ENCODE measurements at regions not wholly inside any gene's neighbourhood (a gene's known extent, or its start where the extent isn't known, plus 50 kb on each side); places are given as distances from the start of the nearest gene placed in this dataset.
A peak's percentile ranks its signal among the peaks of the same experiment; 100 is the strongest.
"Not testable (repeated sequence)": the region's sequence is repeated elsewhere in the genome, so short reads cannot be mapped to it uniquely, and the experiment has no call there.

DNA sequence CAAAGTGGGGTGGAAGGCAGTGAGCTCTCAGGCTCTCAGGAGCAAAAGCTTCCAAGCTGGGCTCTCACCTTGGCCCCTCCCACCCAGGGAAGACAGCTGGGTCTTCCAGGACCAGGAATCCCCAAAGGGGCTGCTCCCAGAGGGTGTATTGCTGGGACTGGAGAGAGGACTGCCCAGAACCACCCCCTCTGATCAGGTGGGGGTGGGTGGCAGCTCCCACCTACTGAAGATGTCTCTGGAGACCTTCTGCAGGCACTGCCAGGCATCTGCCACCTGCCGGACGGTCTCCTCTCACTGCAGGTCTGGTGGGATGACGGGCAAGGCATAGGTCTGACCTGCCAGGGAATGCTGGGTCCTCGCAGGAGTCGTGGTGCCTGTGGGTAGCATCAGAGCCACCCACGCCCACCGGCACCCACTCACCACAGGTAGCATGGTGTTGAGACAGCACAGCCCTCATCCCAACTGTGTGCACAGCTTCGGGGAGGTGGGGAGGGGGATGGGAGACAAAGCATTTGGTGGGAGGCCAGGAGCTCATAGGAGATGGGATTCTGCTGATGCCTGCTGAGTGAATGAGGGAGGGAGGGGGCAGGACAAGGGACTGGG lies 103.2 kb downstream of the SINHCAF start:
- no peaks in the 10 kb centered on the region for H3K27me3 ChIP-seq (ENCODE audit: insufficient read depth, low read length)
- Mint-ChIP-seq H3K27ac (no peak overlapping the region), H3K9me3 (no peaks in the 10 kb centered on the region), H3K4me1 (no peaks in the 10 kb centered on the region), H3K4me3 (no peak overlapping the region), H3K27me3 (peaks cover 3 to 16% of the 10 kb centered on the region in 2 donors), H3K36me3 (no peaks in the 10 kb centered on the region)
- no peaks in the 10 kb centered on the region for H3K4me1 ChIP-seq (ENCODE audit: insufficient read depth, low read length)
- ChIA-PET CTCF (ENCODE audit: partially characterized antibody) (no interaction called here), POLR2A (ENCODE audit: partially characterized antibody) (no interaction called here)
- no peak overlapping the region for H3K27ac ChIP-seq (ENCODE audit: low read depth, low read length)
- DNase-seq, result peak in 1 of 5 donors; percentile 29
- no peaks in the 10 kb centered on the region for H3K9me3 ChIP-seq (ENCODE audit: control insufficient read depth in 1 of 2, low read length in 2 of 2)
- intact Hi-C loops (cut with micrococcal nuclease), result no loop called here
- H3K36me3 ChIP-seq (ENCODE audit: insufficient read depth, low read length), result no peaks in the 10 kb centered on the region
- H3K4me3 ChIP-seq (ENCODE audit: low read length in 2 of 2), result no peak overlapping the region

GRCh38 chr12:31223640-31224039 lies 102.3 kb downstream of the SINHCAF start:
- H3K27ac Mint-ChIP-seq; H3K4me1 Mint-ChIP-seq; H3K36me3 ChIP-seq (ENCODE audit: insufficient read depth, low read length); H3K27ac ChIP-seq (ENCODE audit: low read depth, low read length); H3K4me3 Mint-ChIP-seq; H3K9me3 ChIP-seq (ENCODE audit: control insufficient read depth in 1 of 2, low read length in 2 of 2); DNase-seq; H3K4me3 ChIP-seq (ENCODE audit: low read length in 2 of 2); CTCF ChIA-PET (ENCODE audit: partially characterized antibody); H3K27me3 ChIP-seq (ENCODE audit: insufficient read depth, low read length); H3K4me1 ChIP-seq (ENCODE audit: insufficient read depth, low read length); POLR2A ChIA-PET (ENCODE audit: partially characterized antibody); H3K9me3 Mint-ChIP-seq; intact Hi-C loops (cut with micrococcal nuclease); H3K36me3 Mint-ChIP-seq: not testable (repeated sequence)
- H3K27me3 Mint-ChIP-seq, result peaks cover 3 to 16% of the 10 kb centered on the region in 2 donors

DNA sequence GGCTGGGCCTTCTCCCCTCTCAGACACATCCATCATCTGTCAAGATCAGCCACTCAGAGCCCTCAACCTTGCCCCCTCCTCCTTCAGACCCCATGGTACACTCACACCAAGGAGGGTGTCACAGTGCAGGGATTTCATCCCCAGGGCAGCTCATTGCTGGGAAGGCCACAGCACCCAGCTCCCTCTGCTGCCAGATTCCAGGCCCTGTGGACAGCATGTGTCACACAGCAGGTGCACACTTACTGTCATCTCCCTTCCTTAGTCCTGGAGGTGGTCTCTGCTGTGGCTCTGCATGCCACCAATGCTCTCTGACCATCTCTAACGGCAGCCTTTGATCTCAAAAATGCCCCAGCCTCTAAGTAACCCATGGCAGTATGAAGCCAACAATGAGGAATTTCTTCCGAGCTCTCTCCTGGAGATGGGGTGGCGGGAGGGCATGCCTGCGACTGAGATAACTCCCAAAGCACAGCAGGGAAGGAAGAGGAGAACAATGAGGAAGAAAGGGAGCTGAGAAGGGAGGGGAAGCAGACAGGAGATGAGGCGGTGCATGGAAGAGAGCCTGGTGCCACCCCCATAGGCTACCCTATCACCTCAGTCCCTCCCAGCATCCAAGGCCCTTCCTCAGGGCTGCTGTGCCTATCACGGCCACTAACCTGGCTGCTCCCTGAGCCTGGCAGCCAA lies 101.0 kb downstream of the SINHCAF start:
- Histone ChIP-seq H3K27ac (ENCODE audit: low read depth, low read length) (no peak overlapping the region), H3K36me3 (ENCODE audit: insufficient read depth, low read length) (no peaks in the 10 kb centered on the region), H3K4me3 (ENCODE audit: low read length in 2 of 2) (no peak overlapping the region), H3K27me3 (ENCODE audit: insufficient read depth, low read length) (no peaks in the 10 kb centered on the region), H3K9me3 (ENCODE audit: control insufficient read depth in 1 of 2, low read length in 2 of 2) (no peaks in the 10 kb centered on the region), H3K4me1 (ENCODE audit: insufficient read depth, low read length) (no peaks in the 10 kb centered on the region)
- ChIA-PET POLR2A (ENCODE audit: partially characterized antibody) (no interaction called here), CTCF (ENCODE audit: partially characterized antibody) (no interaction called here)
- Mint-ChIP-seq H3K27ac (peak overlapping the region in 1 of 7 donors; percentile 25), H3K27me3 (peaks cover 0 to 10% of the 10 kb centered on the region in 2 donors), H3K9me3 (no peaks in the 10 kb centered on the region), H3K4me3 (no peak overlapping the region), H3K36me3 (no peaks in the 10 kb centered on the region), H3K4me1 (no peaks in the 10 kb centered on the region)
- DNase-seq, result no peak
- intact Hi-C loops (cut with micrococcal nuclease), result no loop called here

- Histone ChIP-seq H3K9me3 (ENCODE audit: control insufficient read depth in 1 of 2, low read length in 2 of 2) (no peaks in the 10 kb centered on the region), H3K4me3 (ENCODE audit: low read length in 2 of 2) (no peak overlapping the region), H3K27me3 (ENCODE audit: insufficient read depth, low read length) (no peaks in the 10 kb centered on the region), H3K4me1 (ENCODE audit: insufficient read depth, low read length) (no peaks in the 10 kb centered on the region), H3K27ac (ENCODE audit: low read depth, low read length) (no peak overlapping the region), H3K36me3 (ENCODE audit: insufficient read depth, low read length) (no peaks in the 10 kb centered on the region)
- ChIA-PET CTCF (ENCODE audit: partially characterized antibody) (interaction anchor here (6.7 kb wide), 1 partner anchor 14 kb away, joined by 32 read pairs; no protein-coding TSS in a partner anchor), POLR2A (ENCODE audit: partially characterized antibody) (no interaction called here)
- intact Hi-C loops (cut with micrococcal nuclease), result no loop called here
- no peak overlapping the region for H3K27ac Mint-ChIP-seq
- H3K4me3 Mint-ChIP-seq, result no peak overlapping the region
- H3K4me1 Mint-ChIP-seq, result no peaks in the 10 kb centered on the region
- DNase-seq, result no peak
- peaks cover 0 to 6% of the 10 kb centered on the region in 2 donors for H3K27me3 Mint-ChIP-seq
- H3K36me3 Mint-ChIP-seq, result no peaks in the 10 kb centered on the region
- peaks cover 0 to under 1% (median 0%) of the 10 kb centered on the region in 8 donors for H3K9me3 Mint-ChIP-seq
Observed at GRCh38 chr12:31225656-31226535, 100.1 kb downstream of the SINHCAF start.

DNA sequence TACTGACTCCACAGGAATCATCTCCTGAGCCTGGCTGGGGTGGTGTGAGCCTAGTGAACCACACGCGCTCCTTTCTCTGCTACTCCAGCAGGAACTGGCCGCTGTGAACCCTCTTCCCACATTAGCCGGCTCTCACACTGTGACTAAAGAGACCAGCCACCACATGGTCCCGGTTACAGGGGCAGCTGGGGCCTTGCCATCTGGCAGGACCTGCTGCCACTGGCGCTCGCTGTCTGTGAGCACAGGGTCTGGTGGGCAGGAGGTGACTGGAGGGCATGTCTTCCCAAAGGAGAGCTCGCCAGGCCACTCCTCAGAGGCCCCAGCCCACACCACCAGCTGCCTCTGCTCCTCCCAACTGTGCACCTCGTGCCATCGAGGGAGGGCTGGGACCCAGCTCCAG lies 99.3 kb downstream of the SINHCAF start:
- Histone ChIP-seq H3K36me3 (ENCODE audit: insufficient read depth, low read length) (no peaks in the 10 kb centered on the region), H3K9me3 (ENCODE audit: control insufficient read depth in 1 of 2, low read length in 2 of 2) (no peaks in the 10 kb centered on the region), H3K27ac (ENCODE audit: low read depth, low read length) (no peak overlapping the region), H3K4me3 (ENCODE audit: low read length in 2 of 2) (no peak overlapping the region), H3K27me3 (ENCODE audit: insufficient read depth, low read length) (no peaks in the 10 kb centered on the region), H3K4me1 (ENCODE audit: insufficient read depth, low read length) (no peaks in the 10 kb centered on the region)
- ChIA-PET CTCF (ENCODE audit: partially characterized antibody) (interaction anchor here (6.7 kb wide), 1 partner anchor 13 kb away, joined by 32 read pairs; no protein-coding TSS in a partner anchor), POLR2A (ENCODE audit: partially characterized antibody) (no interaction called here)
- H3K36me3 Mint-ChIP-seq, result no peaks in the 10 kb centered on the region
- DNase-seq, result no peak
- no peak overlapping the region for H3K4me3 Mint-ChIP-seq
- intact Hi-C loops (cut with micrococcal nuclease), result no loop called here
- H3K9me3 Mint-ChIP-seq, result peaks cover 0 to 4% (median 2%) of the 10 kb centered on the region in 8 donors
- no peaks in the 10 kb centered on the region for H3K4me1 Mint-ChIP-seq
- H3K27me3 Mint-ChIP-seq, result peaks cover 0 to 10% of the 10 kb centered on the region in 2 donors
- H3K27ac Mint-ChIP-seq, result no peak overlapping the region

DNA sequence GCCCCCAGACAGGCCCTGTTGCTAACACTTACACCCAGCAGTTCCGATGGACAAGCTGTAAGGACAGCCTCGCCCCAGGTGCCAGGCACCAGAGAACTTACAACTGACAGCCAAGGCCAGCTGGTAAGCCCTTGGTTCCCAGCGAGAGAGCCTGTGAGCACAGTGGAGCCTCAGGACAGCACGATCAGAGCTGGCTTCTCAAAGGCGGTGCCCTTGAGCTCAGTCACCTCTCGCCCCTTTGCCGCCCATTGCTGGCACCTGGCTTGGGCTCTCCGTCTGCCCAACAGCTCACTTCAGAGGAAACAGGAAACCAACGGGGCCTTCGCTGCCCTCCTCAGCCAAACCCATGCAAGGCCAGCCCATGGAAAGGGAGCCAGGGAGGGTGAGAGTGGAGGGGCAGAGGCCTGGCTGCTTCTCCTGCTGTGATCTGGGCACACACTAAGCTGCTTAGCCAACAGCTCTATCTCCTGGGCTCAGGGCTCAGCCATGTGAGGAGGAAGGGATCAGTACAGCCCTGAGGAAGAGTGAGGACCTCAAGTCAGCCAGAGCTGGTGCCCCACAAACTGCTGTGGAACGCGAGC lies 98.5 kb downstream of the SINHCAF start:
- no peaks in the 10 kb centered on the region for H3K4me1 Mint-ChIP-seq
- no peak overlapping the region for H3K27ac Mint-ChIP-seq
- no peaks in the 10 kb centered on the region for H3K4me1 ChIP-seq (ENCODE audit: insufficient read depth, low read length)
- H3K9me3 ChIP-seq (ENCODE audit: control insufficient read depth in 1 of 2, low read length in 2 of 2), result no peaks in the 10 kb centered on the region
- intact Hi-C loops (cut with micrococcal nuclease), result no loop called here
- no peak overlapping the region for H3K4me3 ChIP-seq (ENCODE audit: low read length in 2 of 2)
- no peaks in the 10 kb centered on the region for H3K36me3 ChIP-seq (ENCODE audit: insufficient read depth, low read length)
- H3K4me3 Mint-ChIP-seq, result no peak overlapping the region
- no peak overlapping the region for H3K27ac ChIP-seq (ENCODE audit: low read depth, low read length)
- H3K27me3 Mint-ChIP-seq, result peaks cover 1 to 11% of the 10 kb centered on the region in 2 donors
- peaks cover 0 to 6% (median 2%) of the 10 kb centered on the region in 8 donors for H3K9me3 Mint-ChIP-seq
- no peak for DNase-seq
- no peaks in the 10 kb centered on the region for H3K27me3 ChIP-seq (ENCODE audit: insufficient read depth, low read length)
- ChIA-PET POLR2A (ENCODE audit: partially characterized antibody) (no interaction called here), CTCF (ENCODE audit: partially characterized antibody) (interaction anchor here (1.2 to 6.7 kb wide), 2 partner anchors 12 to 44 kb away, joined by 3 to 32 read pairs; no protein-coding TSS in a partner anchor)
- H3K36me3 Mint-ChIP-seq, result no peaks in the 10 kb centered on the region
